ENCODE measurements at regions not wholly inside any gene's neighbourhood (a gene's known extent, or its start where the extent isn't known, plus 50 kb on each side); places are given as distances from the start of the nearest gene placed in this dataset.

- Histone ChIP-seq H3K79me2 (ENCODE audit: control insufficient read depth, insufficient read depth, low read length) (no peaks in the 10 kb centered on the region), H3K4me1 (ENCODE audit: control insufficient read depth, extremely low read depth, insufficient read depth, low read length) (no peaks in the 10 kb centered on the region), H3K9me3 (replicated peaks; ENCODE audit: control insufficient read depth, insufficient read depth, low read length) (peaks cover 2% of the 10 kb centered on the region), H3K27ac (ENCODE audit: insufficient read depth, low read depth, low read length) (no peak overlapping the region), H3K36me3 (ENCODE audit: control insufficient read depth in 2 of 2, extremely low read depth in 1 of 2, insufficient read depth in 2 of 2, low read length in 2 of 2) (no peaks in the 10 kb centered on the region), H4K20me1 (replicated peaks; ENCODE audit: control insufficient read depth, extremely low read depth, insufficient read depth, low read length) (no peaks in the 10 kb centered on the region), H3K27me3 (ENCODE audit: control insufficient read depth in 2 of 2, insufficient read depth in 2 of 2, low read length in 2 of 2) (no peaks in the 10 kb centered on the region), H3K4me2 (ENCODE audit: insufficient read depth, low read length) (no peak overlapping the region), H3K9ac (replicated peaks; ENCODE audit: extremely low read depth, insufficient read depth, low read length) (no peak overlapping the region), H2AFZ (ENCODE audit: low read depth, low read length) (no peak overlapping the region), H3K9me1 (replicated peaks; ENCODE audit: control insufficient read depth, extremely low read depth, insufficient read depth, low read length) (no peaks in the 10 kb centered on the region), H3K4me3 (replicated peaks in 1 of 3; ENCODE audit: insufficient read depth in 1 of 3, low read depth in 1 of 3, low read length in 3 of 3) (no peak overlapping the region)
- POLR2A ChIA-PET: no interaction called here
- intact Hi-C loops (cut with micrococcal nuclease): no loop called here
- TF ChIP-seq EZH2 (IDR thresholded peaks at IDR 0.05; ENCODE audit: borderline replicate concordance, low read depth, low read length, severe bottlenecking) (no peak), JUN (IDR thresholded peaks at IDR 0.05; ENCODE audit: borderline replicate concordance, insufficient read depth, insufficient read length, low read depth) (no peak), FOS (IDR thresholded peaks at IDR 0.05; ENCODE audit: borderline replicate concordance, insufficient read depth, low read length) (no peak), POLR2A (IDR thresholded peaks at IDR 0.05; ENCODE audit: low read depth, low read length) (no peak), POLR2AphosphoS5 (IDR thresholded peaks at IDR 0.05; ENCODE audit: insufficient read depth, low read depth, low read length) (no peak), GATA2 (IDR thresholded peaks at IDR 0.05; ENCODE audit: insufficient read depth, insufficient read length, low read depth, low read length) (no peak), MYC (IDR thresholded peaks at IDR 0.05; ENCODE audit: low read depth, low read length) (no peak), CTCF (IDR thresholded peaks at IDR 0.05; ENCODE audit: extremely low read depth in 1 of 2, insufficient read depth in 1 of 2, low read depth in 1 of 2, low read length in 2 of 2) (no peak)
- TF ChIP-seq, protein P1, sequence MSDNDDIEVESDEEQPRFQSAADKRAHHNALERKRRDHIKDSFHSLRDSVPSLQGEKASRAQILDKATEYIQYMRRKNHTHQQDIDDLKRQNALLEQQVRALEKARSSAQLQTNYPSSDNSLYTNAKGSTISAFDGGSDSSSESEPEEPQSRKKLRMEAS (IDR thresholded peaks at IDR 0.05; ENCODE audit: insufficient read depth, insufficient read length): no peak
- no TSS peak for BruUV-seq (replicated peaks)
- DNase-seq (ENCODE audit: low read depth, low spot score) (no peak), FAIRE-seq (no peak)
- dilution Hi-C loops (cut with MboI; ENCODE audit: extremely low pct_ligation_motif_present, low sequenced_read_pairs): no loop called here
- CTCF ChIA-PET: interaction anchor here (0.8 kb wide), 1 partner anchor 8 kb away, joined by 3 read pairs; no protein-coding TSS in a partner anchor
Observed at GRCh38 chr6:9404351-9405146, 969.2 kb upstream of the SLC35B3 start.
